ENCODE measurements at regions not wholly inside any gene's neighbourhood (a gene's known extent, or its start where the extent isn't known, plus 50 kb on each side); places are given as distances from the start of the nearest gene placed in this dataset.

DNA sequence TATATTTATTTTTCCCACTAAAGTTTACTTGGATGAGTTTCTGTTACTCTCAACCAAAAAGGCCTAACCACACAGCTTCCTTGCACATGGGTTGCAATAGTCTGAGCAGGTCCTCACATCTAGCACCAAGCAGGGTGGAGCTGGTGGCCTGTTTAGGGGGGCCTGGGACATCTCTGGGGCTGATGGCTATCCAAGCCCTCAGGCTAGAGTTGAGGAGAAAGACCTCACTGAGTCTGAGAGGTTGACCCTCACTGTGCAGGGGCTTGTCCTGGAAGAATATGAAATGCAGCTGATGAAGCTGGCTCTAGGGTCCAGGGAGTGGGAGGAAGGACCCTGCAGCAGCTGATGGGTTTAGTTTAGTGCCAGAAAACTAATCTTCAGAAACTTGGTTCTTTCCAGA, 217.1 kb upstream of the MVB12B start:
- POLR2A ChIA-PET = interaction anchor here (0.7 kb wide), 1 partner anchor 75 kb away, joined by 3 read pairs; no protein-coding TSS in a partner anchor
- peaks cover 0 to 31% of the 10 kb centered on the region in 2 experiments; a peak in 3 of 5 replicates for H3K27me3 ChIP-seq (ENCODE audit: control insufficient read depth in 2 of 2, insufficient read depth in 2 of 2, low read length in 2 of 2)
- no peak overlapping the region for H2AFZ ChIP-seq (ENCODE audit: low read depth, low read length)
- ATAC-seq = no peak
- FAIRE-seq = no peak
- H3K9me1 ChIP-seq (ENCODE audit: control insufficient read depth, insufficient read depth, low read length) = no peaks in the 10 kb centered on the region
- no peaks in the 10 kb centered on the region for H3K9me3 ChIP-seq (replicated peaks; ENCODE audit: control insufficient read depth, insufficient read depth, low read depth, low read length)
- intact Hi-C loops (cut with micrococcal nuclease) (no loop called here), in situ Hi-C loops (cut with MboI) (no loop called here)
- no peaks in the 10 kb centered on the region for H3K4me1 ChIP-seq (replicated peaks in 1 of 2; ENCODE audit: control insufficient read depth in 2 of 2, insufficient read depth in 2 of 2, low read length in 2 of 2)
- CTCF ChIA-PET (ENCODE audit: low intra/inter-chr PET ratio) = no interaction called here
- H3K79me2 ChIP-seq (ENCODE audit: control insufficient read depth, insufficient read depth, low read length) = no peaks in the 10 kb centered on the region
- no peak overlapping the region for H3K27ac ChIP-seq (ENCODE audit: extremely low read depth, low read depth, low read length)
- no TSS peak for BruUV-seq (replicated peaks)
- H4K20me1 ChIP-seq (replicated peaks; ENCODE audit: control insufficient read depth, insufficient read depth, low read length) = no peaks in the 10 kb centered on the region; the same call in 1 of the 2 replicates
- H3K36me3 ChIP-seq (ENCODE audit: control insufficient read depth, insufficient read depth, low read length) = no peaks in the 10 kb centered on the region
- DNase-seq (ENCODE audit: extremely low read depth in 1 of 4, low spot score in 3 of 4) = no peak
- H3K9ac ChIP-seq (ENCODE audit: insufficient read depth in 1 of 2, low read depth in 2 of 2, low read length in 2 of 2) = no peak overlapping the region
- no peak overlapping the region for H3K4me2 ChIP-seq (ENCODE audit: insufficient read depth, low read length)
- no peak overlapping the region for H3K4me3 ChIP-seq
- TF ChIP-seq, protein P1, sequence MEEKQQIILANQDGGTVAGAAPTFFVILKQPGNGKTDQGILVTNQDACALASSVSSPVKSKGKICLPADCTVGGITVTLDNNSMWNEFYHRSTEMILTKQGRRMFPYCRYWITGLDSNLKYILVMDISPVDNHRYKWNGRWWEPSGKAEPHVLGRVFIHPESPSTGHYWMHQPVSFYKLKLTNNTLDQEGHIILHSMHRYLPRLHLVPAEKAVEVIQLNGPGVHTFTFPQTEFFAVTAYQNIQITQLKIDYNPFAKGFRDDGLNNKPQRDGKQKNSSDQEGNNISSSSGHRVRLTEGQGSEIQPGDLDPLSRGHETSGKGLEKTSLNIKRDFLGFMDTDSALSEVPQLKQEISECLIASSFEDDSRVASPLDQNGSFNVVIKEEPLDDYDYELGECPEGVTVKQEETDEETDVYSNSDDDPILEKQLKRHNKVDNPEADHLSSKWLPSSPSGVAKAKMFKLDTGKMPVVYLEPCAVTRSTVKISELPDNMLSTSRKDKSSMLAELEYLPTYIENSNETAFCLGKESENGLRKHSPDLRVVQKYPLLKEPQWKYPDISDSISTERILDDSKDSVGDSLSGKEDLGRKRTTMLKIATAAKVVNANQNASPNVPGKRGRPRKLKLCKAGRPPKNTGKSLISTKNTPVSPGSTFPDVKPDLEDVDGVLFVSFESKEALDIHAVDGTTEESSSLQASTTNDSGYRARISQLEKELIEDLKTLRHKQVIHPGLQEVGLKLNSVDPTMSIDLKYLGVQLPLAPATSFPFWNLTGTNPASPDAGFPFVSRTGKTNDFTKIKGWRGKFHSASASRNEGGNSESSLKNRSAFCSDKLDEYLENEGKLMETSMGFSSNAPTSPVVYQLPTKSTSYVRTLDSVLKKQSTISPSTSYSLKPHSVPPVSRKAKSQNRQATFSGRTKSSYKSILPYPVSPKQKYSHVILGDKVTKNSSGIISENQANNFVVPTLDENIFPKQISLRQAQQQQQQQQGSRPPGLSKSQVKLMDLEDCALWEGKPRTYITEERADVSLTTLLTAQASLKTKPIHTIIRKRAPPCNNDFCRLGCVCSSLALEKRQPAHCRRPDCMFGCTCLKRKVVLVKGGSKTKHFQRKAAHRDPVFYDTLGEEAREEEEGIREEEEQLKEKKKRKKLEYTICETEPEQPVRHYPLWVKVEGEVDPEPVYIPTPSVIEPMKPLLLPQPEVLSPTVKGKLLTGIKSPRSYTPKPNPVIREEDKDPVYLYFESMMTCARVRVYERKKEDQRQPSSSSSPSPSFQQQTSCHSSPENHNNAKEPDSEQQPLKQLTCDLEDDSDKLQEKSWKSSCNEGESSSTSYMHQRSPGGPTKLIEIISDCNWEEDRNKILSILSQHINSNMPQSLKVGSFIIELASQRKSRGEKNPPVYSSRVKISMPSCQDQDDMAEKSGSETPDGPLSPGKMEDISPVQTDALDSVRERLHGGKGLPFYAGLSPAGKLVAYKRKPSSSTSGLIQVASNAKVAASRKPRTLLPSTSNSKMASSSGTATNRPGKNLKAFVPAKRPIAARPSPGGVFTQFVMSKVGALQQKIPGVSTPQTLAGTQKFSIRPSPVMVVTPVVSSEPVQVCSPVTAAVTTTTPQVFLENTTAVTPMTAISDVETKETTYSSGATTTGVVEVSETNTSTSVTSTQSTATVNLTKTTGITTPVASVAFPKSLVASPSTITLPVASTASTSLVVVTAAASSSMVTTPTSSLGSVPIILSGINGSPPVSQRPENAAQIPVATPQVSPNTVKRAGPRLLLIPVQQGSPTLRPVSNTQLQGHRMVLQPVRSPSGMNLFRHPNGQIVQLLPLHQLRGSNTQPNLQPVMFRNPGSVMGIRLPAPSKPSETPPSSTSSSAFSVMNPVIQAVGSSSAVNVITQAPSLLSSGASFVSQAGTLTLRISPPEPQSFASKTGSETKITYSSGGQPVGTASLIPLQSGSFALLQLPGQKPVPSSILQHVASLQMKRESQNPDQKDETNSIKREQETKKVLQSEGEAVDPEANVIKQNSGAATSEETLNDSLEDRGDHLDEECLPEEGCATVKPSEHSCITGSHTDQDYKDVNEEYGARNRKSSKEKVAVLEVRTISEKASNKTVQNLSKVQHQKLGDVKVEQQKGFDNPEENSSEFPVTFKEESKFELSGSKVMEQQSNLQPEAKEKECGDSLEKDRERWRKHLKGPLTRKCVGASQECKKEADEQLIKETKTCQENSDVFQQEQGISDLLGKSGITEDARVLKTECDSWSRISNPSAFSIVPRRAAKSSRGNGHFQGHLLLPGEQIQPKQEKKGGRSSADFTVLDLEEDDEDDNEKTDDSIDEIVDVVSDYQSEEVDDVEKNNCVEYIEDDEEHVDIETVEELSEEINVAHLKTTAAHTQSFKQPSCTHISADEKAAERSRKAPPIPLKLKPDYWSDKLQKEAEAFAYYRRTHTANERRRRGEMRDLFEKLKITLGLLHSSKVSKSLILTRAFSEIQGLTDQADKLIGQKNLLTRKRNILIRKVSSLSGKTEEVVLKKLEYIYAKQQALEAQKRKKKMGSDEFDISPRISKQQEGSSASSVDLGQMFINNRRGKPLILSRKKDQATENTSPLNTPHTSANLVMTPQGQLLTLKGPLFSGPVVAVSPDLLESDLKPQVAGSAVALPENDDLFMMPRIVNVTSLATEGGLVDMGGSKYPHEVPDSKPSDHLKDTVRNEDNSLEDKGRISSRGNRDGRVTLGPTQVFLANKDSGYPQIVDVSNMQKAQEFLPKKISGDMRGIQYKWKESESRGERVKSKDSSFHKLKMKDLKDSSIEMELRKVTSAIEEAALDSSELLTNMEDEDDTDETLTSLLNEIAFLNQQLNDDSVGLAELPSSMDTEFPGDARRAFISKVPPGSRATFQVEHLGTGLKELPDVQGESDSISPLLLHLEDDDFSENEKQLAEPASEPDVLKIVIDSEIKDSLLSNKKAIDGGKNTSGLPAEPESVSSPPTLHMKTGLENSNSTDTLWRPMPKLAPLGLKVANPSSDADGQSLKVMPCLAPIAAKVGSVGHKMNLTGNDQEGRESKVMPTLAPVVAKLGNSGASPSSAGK (IDR thresholded peaks at IDR 0.05) = no peak
- no peak for TF ChIP-seq ZNF384 (IDR thresholded peaks at IDR 0.05; ENCODE audit: low read depth, low read length)
- TF ChIP-seq SMARCC2 (IDR thresholded peaks at IDR 0.05; ENCODE audit: low read depth) = no peak
- TF ChIP-seq TSC22D4 (tag; IDR thresholded peaks at IDR 0.05) = no peak
- TF ChIP-seq, protein P2, sequence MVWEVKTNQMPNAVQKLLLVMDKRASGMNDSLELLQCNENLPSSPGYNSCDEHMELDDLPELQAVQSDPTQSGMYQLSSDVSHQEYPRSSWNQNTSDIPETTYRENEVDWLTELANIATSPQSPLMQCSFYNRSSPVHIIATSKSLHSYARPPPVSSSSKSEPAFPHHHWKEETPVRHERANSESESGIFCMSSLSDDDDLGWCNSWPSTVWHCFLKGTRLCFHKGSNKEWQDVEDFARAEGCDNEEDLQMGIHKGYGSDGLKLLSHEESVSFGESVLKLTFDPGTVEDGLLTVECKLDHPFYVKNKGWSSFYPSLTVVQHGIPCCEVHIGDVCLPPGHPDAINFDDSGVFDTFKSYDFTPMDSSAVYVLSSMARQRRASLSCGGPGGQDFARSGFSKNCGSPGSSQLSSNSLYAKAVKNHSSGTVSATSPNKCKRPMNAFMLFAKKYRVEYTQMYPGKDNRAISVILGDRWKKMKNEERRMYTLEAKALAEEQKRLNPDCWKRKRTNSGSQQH (CRISPR knock-in tag; IDR thresholded peaks at IDR 0.05) = no peak
- TF ChIP-seq, protein P3, sequence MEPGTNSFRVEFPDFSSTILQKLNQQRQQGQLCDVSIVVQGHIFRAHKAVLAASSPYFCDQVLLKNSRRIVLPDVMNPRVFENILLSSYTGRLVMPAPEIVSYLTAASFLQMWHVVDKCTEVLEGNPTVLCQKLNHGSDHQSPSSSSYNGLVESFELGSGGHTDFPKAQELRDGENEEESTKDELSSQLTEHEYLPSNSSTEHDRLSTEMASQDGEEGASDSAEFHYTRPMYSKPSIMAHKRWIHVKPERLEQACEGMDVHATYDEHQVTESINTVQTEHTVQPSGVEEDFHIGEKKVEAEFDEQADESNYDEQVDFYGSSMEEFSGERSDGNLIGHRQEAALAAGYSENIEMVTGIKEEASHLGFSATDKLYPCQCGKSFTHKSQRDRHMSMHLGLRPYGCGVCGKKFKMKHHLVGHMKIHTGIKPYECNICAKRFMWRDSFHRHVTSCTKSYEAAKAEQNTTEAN (CRISPR knock-in tag; IDR thresholded peaks at IDR 0.05) = no peak
- TF ChIP-seq, protein P4, sequence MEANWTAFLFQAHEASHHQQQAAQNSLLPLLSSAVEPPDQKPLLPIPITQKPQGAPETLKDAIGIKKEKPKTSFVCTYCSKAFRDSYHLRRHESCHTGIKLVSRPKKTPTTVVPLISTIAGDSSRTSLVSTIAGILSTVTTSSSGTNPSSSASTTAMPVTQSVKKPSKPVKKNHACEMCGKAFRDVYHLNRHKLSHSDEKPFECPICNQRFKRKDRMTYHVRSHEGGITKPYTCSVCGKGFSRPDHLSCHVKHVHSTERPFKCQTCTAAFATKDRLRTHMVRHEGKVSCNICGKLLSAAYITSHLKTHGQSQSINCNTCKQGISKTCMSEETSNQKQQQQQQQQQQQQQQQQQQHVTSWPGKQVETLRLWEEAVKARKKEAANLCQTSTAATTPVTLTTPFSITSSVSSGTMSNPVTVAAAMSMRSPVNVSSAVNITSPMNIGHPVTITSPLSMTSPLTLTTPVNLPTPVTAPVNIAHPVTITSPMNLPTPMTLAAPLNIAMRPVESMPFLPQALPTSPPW (CRISPR knock-in tag; IDR thresholded peaks at IDR 0.05) = no peak

All from K562 (cell line).